Dendritic cell treated with granulocyte-macrophage colony-stimulating factor and Interleukin-4, amounts not matched to agents 40 ng/mL and 50 ng/mL, for 4 days (primary cell): ENCODE measurements at regions not wholly inside any gene's neighbourhood (a gene's known extent, or its start where the extent isn't known, plus 50 kb on each side); places are given as distances from the start of the nearest gene placed in this dataset.
"Not testable (repeated sequence)": the region's sequence is repeated elsewhere in the genome, so short reads cannot be mapped to it uniquely, and the experiment has no call there.

Experiments
- H3K27ac Mint-ChIP-seq: one replicate; pipeline ENCODE4 v1.8.0; 2022; ENCODE audit warnings: mild to moderate bottlenecking, mixed read lengths
- H3K27me3 Mint-ChIP-seq: one replicate; pipeline ENCODE4 v1.8.0; 2022; ENCODE audit warnings: mild to moderate bottlenecking, mixed read lengths
- H3K36me3 Mint-ChIP-seq: one replicate; pipeline ENCODE4 v1.8.0; 2022; ENCODE audit warnings: low read depth, mixed read lengths
- H3K4me1 Mint-ChIP-seq: one replicate; pipeline ENCODE4 v1.8.0; 2022; ENCODE audit warnings: low read depth, mixed read lengths
- H3K4me3 Mint-ChIP-seq: one replicate; pipeline ENCODE4 v1.8.0; 2022; ENCODE audit warnings: mild to moderate bottlenecking, moderate library complexity, mixed read lengths
- H3K9me3 Mint-ChIP-seq: one replicate; pipeline ENCODE4 v1.8.0; 2022; ENCODE audit warnings: mixed read lengths
- intact Hi-C: fragments of 100-400 bp; cut with micrococcal nuclease; formaldehyde crosslinking; loops from one replicate; pipeline ENCODE4 v1.15.0; 2022

DNA sequence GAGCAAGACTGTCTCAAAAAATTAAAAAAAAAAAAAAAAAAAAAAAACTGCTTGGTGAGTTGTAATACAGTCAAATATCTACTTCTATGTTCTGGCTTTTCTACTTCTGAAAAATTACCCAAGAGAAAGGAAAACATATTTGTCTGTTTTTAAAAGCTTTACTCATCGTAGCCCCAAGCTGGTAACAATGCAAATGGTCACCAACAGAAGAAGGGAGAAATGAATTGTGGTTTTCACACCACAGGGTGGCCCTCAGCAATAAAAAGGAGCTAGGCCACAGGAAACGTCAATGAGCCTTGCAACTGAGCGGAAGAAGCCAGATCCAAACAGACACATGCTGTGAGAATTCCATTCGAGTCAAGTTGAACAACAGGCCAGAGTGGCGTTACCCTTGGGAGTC, 121.0 kb downstream of the CDRT15L2 start:
- H3K4me1 Mint-ChIP-seq, result peaks cover 21% of the 10 kb centered on the region
- intact Hi-C loops, H3K4me3 Mint-ChIP-seq: not testable (repeated sequence)

DNA sequence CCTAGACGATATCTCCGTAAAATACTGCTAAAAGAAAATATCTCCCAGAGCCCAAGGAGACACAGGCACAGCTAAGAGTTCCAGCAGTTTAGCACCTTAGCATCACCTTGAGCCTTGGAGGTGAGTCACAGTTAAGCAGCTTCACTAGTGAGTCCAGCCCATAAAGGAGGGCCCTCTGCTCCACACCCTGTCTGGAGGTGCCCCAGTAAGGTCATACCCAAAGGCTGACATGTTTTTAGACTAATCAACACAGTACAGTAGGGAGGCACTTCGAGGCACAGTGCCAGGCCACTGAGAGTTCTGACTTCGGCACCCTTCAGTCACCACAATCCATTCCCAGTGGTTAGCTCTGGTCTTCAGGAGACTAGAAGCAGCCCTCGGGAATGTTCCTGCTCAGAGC, 121.8 kb downstream of the CDRT15L2 start:
- intact Hi-C loops, H3K36me3 Mint-ChIP-seq, H3K9me3 Mint-ChIP-seq, H3K27me3 Mint-ChIP-seq, H3K4me3 Mint-ChIP-seq, H3K27ac Mint-ChIP-seq: not testable (repeated sequence)
- peaks cover 21% of the 10 kb centered on the region for H3K4me1 Mint-ChIP-seq

More for the DNA sequence above, 121.0 kb downstream of the CDRT15L2 start:
- not testable (repeated sequence) for H3K9me3 Mint-ChIP-seq, H3K27me3 Mint-ChIP-seq, H3K27ac Mint-ChIP-seq, H3K36me3 Mint-ChIP-seq

GRCh38 chr17:20702692-20703091, 123.2 kb downstream of the CDRT15L2 start:
- H3K4me3 Mint-ChIP-seq, result no peak overlapping the region
- H3K4me1 Mint-ChIP-seq, result peaks cover 21% of the 10 kb centered on the region

DNA sequence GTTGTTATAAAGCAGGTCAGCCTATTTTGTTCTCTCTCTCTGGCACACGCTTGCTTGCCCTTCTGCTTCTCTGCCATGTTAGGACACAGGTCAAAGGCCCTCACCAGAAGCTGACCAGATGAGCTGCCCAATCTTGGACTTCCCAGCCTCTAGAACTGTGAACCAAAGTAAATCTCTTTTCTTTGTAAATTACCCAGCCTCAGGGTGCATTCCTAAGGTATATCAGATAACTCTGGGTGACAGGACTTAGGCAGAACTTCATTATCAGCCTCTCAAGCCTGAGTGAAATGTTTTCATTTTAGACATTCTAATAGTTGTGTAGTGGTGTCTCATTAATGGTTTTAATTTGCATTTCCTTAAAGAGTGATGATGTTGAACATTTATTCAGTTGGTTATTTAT, 124.3 kb downstream of the CDRT15L2 start:
- H3K4me3 Mint-ChIP-seq, result no peak overlapping the region
- peaks cover 11% of the 10 kb centered on the region for H3K4me1 Mint-ChIP-seq
- intact Hi-C loops, result no loop called here
- no peaks in the 10 kb centered on the region for H3K9me3 Mint-ChIP-seq
- peaks cover 1% of the 10 kb centered on the region for H3K27me3 Mint-ChIP-seq
- no peaks in the 10 kb centered on the region for H3K36me3 Mint-ChIP-seq
- no peak overlapping the region for H3K27ac Mint-ChIP-seq

More at GRCh38 chr17:20702692-20703091, 123.2 kb downstream of the CDRT15L2 start:
- H3K27ac Mint-ChIP-seq, result no peak overlapping the region
- intact Hi-C loops, result no loop called here
- peaks cover 1% of the 10 kb centered on the region for H3K27me3 Mint-ChIP-seq
- no peaks in the 10 kb centered on the region for H3K9me3 Mint-ChIP-seq
- no peaks in the 10 kb centered on the region for H3K36me3 Mint-ChIP-seq

GRCh38 chr17:20705186-20705585, 125.7 kb downstream of the CDRT15L2 start:
- H3K4me3 Mint-ChIP-seq, H3K27me3 Mint-ChIP-seq, H3K27ac Mint-ChIP-seq, H3K9me3 Mint-ChIP-seq, intact Hi-C loops, H3K36me3 Mint-ChIP-seq, H3K4me1 Mint-ChIP-seq: not testable (repeated sequence)

DNA sequence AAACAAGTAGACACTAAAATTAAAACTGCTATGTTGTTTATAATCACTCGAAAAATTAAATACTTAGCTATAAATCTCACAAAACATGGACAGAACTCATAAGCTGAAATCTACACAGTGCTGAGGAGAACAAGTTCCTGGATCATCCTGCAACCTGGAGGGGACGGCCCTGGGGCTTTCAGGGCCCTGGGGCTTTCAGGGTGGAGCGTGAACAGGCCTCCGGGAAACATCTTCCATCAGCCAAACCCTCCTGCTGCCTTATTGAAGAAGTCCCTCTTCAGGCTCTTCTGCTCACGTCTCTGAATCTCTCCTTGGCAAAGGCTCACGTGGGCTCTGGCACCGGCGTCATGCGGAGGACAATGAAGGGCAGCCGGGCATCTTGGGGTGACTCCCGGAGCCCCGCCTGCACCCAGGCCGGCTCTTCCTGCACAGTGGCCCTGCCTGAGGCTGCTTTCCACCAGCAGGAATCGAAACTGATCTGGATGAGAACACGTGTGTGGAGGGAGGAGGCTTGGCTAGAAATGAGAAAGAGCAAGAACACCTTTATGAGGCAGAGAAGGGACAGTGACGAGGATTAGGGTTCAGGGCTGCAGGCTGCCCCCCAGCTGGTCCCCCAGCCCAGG, 127.3 kb downstream of the CDRT15L2 start:
- Mint-ChIP-seq H3K9me3 (no peaks in the 10 kb centered on the region), H3K4me1 (peaks cover 8% of the 10 kb centered on the region), H3K4me3 (no peak overlapping the region), H3K27me3 (peaks cover 1% of the 10 kb centered on the region), H3K36me3 (no peaks in the 10 kb centered on the region), H3K27ac (no peak overlapping the region)
- intact Hi-C loops, result no loop called here

- H3K4me3 Mint-ChIP-seq, H3K27ac Mint-ChIP-seq, intact Hi-C loops, H3K9me3 Mint-ChIP-seq, H3K4me1 Mint-ChIP-seq, H3K36me3 Mint-ChIP-seq, H3K27me3 Mint-ChIP-seq: not testable (repeated sequence)
These were observed 129.3 kb downstream of the CDRT15L2 start for GRCh38 chr17:20708821-20709220.

DNA sequence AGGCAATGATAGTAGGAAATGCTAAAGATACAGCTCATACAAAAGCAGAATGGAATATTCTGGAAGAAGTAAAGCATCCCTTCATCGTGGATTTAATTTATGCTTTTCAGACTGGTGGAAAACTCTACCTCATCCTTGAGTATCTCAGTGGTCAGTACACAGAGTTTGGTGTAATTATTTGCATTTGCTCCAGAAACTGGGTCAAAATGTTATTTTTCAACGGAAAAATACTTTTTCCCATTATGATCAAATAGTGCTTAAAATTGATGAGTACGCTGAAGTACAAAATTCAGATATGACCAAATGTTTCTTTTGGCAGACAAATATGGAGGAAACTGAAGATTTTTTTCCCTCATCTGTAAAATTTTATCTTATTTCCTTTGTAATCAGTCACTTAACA, 137.0 kb downstream of the CDRT15L2 start:
- H3K27ac Mint-ChIP-seq, H3K4me3 Mint-ChIP-seq, H3K9me3 Mint-ChIP-seq, H3K4me1 Mint-ChIP-seq, H3K27me3 Mint-ChIP-seq, intact Hi-C loops, H3K36me3 Mint-ChIP-seq: not testable (repeated sequence)

DNA sequence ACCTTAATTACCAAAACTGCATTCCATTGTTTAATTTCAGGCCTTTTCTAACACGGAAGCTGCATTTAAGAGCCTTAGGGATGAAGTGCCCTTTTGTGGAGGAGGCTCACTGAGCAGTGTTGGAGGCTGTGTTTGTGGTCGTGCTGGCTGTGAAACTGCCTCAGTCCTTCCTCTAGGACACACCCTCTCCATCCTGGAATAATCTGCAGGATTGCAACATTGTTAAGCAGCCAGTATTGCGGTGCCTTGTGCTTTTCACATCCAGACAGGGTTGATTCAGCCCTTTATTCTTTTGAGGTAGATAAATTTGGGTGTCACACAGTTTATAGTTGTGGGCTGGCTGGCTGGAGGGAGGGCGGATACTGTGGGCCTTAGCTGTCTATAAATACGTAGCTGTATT, 141.6 kb downstream of the CDRT15L2 start:
- H3K27me3 Mint-ChIP-seq, result no peaks in the 10 kb centered on the region
- no peaks in the 10 kb centered on the region for H3K36me3 Mint-ChIP-seq
- no peaks in the 10 kb centered on the region for H3K9me3 Mint-ChIP-seq
- no peak overlapping the region for H3K27ac Mint-ChIP-seq
- H3K4me1 Mint-ChIP-seq, result no peaks in the 10 kb centered on the region
- no peak overlapping the region for H3K4me3 Mint-ChIP-seq
- intact Hi-C loops, result no loop called here

DNA sequence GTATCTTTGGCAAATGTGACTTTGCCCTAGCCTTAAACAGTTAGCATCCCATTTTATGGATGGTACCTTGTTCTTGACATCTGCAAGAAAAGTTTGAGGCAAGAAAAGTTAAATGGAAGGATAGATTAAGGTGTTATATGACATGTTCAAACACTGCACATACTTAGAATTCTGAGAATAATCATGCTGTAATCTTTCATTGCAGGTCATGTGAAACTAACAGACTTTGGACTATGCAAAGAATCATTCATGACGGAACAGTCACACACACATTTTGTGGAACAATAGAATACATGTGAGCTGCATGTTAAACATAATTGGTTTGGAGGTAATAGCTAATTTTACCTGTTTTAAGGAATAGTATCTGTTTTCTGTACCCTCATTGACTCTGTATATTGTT, 144.9 kb downstream of the CDRT15L2 start:
- H3K4me1 Mint-ChIP-seq, H3K36me3 Mint-ChIP-seq, H3K4me3 Mint-ChIP-seq, H3K27ac Mint-ChIP-seq, intact Hi-C loops, H3K27me3 Mint-ChIP-seq, H3K9me3 Mint-ChIP-seq: not testable (repeated sequence)

DNA sequence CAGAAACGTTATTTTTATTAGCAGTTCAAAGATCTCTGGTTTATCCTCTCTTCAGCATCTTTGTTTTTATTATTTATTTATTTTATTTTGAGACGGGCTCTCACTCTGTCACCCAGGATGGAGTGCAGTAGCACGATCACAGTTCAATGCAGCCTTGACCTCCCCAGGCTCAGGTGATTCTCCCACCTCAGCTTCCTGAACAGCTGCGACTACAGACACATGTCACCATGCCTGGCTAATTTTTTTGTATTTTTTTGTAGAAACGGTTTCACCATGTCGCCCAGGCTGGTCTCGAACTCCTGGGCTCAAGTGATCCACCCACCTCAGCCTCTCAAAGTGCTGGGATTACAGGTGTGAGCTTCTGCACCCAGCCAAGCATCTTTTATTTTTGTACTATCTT, 147.7 kb downstream of the CDRT15L2 start:
- H3K27me3 Mint-ChIP-seq, H3K27ac Mint-ChIP-seq, H3K9me3 Mint-ChIP-seq, H3K36me3 Mint-ChIP-seq, intact Hi-C loops, H3K4me1 Mint-ChIP-seq, H3K4me3 Mint-ChIP-seq: not testable (repeated sequence)

DNA sequence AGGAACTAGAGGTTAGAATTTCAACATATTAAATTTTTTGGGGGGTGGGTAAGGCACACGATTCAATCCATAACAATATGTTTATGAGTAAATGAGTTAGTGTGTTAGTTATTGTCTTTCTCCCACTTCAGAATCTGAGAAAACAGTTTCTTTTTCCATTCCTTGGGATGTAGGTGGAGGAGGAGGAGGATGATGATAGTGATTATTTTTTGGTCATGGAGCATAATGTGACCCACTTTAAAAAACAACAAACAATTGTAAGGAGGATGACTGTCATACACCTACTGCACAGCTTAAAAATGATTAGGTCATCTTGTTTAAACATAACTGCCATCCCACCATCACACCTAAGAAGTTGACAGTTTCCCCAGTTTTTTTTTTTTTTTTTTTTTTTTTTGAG, 148.7 kb downstream of the CDRT15L2 start:
- Mint-ChIP-seq H3K27ac (no peak overlapping the region), H3K9me3 (no peaks in the 10 kb centered on the region), H3K27me3 (peaks cover 2% of the 10 kb centered on the region), H3K4me3 (no peak overlapping the region), H3K36me3 (no peaks in the 10 kb centered on the region), H3K4me1 (no peaks in the 10 kb centered on the region)
- intact Hi-C loops, result no loop called here

DNA sequence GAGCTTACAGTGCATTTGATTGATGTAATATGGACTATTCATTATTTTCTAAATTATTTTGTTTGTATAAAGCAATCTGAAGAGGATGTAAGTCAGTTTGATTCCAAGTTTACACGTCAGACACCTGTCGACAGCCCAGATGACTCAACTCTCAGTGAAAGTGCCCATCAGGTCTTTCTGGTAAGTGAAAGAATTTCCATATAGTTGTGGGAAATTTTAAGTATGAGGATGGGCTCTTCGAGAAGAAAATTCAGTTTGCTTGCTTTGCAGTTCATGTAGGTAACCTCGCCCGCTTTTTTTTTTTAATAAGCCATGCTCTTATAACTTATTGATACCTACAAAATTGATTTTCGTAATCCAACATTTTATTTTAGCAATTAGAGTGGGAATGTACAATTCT, 151.6 kb downstream of the CDRT15L2 start:
- intact Hi-C loops, H3K9me3 Mint-ChIP-seq, H3K4me3 Mint-ChIP-seq, H3K4me1 Mint-ChIP-seq, H3K27ac Mint-ChIP-seq, H3K36me3 Mint-ChIP-seq, H3K27me3 Mint-ChIP-seq: not testable (repeated sequence)

GRCh38 chr17:20733923-20734322, 154.4 kb downstream of the CDRT15L2 start:
- no peaks in the 10 kb centered on the region for H3K36me3 Mint-ChIP-seq
- H3K27ac Mint-ChIP-seq, result no peak overlapping the region
- no peaks in the 10 kb centered on the region for H3K27me3 Mint-ChIP-seq
- intact Hi-C loops, result no loop called here
- no peak overlapping the region for H3K4me3 Mint-ChIP-seq
- no peaks in the 10 kb centered on the region for H3K9me3 Mint-ChIP-seq
- H3K4me1 Mint-ChIP-seq, result no peaks in the 10 kb centered on the region

GRCh38 chr17:20735796-20736195, 156.3 kb downstream of the CDRT15L2 start:
- Mint-ChIP-seq H3K4me3 (no peak overlapping the region), H3K27me3 (no peaks in the 10 kb centered on the region), H3K9me3 (no peaks in the 10 kb centered on the region), H3K4me1 (no peaks in the 10 kb centered on the region), H3K27ac (no peak overlapping the region), H3K36me3 (no peaks in the 10 kb centered on the region)
- intact Hi-C loops, result no loop called here
